ENCODE measurements at regions not wholly inside any gene's neighbourhood (a gene's known extent, or its start where the extent isn't known, plus 50 kb on each side); places are given as distances from the start of the nearest gene placed in this dataset.

DNA sequence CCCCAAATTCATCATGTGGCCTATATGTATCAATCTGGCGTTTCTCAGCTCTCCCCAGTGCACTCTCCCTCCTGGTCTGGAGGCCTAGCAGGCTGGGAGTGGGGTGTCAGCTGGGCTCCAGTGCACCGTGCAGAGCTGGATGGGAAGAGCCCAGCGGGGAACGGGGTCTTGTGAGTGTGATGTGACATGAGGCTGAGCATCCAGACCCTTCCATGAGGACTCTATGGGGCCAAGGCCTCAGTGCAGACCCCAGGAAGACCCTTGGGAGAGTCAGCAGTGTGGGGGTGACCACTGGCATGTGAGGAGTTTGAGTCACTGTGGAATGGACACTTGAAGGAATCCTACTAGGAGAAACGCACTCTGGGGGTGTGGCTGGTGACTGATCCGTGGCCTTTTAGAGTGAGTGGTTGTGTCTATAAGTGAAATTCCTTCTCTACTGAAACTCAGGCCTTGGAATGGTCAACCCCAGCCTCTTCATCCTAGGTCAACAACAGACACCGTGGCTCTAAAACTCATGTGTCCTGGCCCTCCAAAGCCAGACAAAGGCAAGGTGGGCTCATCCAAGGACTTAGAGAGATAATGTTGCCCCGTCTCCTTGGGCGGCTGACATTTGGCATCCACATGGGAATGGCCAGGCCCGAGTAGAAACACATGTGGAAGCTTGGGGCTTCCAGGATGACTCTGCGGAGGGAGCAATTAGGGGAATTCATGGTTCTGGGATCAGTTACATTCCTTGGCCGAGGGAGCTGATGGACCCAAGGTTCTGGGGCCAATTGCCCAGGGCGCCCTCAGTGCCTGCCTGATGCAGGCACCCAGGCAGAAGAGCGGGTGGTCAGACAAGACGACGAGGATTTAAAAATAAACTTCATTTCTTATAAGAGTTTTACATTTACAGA is 156.0 kb upstream of the TWIST2 start:
- no peak for DNase-seq

DNA sequence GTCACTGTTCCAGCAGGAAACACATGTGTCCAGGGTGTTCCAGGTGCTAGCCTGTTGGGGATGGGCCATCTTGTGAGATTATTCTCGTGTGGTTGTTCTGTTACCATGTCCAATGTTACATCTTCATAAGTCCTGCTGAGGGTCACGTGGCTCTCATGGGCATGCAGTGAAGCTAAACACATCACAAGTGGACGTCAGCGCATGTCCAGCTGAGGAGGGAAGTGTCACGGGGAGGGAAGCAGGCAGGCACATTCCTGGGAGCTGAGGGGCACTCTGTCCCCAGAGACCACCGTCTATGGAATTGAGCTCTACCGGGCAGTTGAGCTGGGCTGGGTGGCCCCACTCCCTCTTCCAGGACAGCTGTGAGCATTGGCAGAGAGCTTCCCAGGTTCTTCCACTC is 155.3 kb upstream of the TWIST2 start:
- DNase-seq: no peak

DNA sequence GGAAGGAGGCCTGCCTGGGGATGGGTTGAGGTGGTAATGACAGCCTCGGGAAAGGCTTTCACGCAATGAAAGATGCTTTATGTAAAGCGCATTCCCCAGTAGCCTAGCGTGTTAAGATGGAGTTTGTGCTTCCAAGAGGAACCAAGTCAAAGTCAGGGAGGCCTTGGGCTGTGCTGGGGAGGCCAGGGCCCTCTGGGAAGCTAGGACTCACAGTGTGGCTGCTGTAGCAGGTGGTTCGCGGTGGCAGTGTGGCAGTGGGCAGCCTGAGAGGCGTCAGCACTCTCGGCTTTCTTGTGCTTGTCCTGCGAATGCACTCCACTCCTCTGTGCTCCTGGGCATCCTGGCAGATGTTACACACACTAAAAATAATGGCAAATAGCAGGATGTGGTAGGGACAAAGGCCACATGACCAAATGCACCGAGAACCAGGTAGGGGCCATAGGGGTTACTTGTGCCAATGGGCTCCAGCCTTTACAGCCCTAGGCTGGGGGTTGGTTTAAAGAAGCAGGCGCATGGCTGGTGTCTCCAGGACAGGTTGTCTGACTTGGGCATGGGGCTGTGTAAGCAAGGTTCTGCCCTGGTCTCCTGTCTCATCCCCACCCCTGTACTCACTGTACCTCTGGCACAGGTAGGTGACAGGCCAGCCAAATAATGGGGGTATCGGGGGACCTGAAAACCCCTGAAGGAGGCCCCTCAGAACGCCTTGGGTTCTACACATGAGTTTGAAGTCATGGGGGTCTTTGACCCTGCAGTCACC is 154.4 kb upstream of the TWIST2 start:
- no peak for DNase-seq

DNA sequence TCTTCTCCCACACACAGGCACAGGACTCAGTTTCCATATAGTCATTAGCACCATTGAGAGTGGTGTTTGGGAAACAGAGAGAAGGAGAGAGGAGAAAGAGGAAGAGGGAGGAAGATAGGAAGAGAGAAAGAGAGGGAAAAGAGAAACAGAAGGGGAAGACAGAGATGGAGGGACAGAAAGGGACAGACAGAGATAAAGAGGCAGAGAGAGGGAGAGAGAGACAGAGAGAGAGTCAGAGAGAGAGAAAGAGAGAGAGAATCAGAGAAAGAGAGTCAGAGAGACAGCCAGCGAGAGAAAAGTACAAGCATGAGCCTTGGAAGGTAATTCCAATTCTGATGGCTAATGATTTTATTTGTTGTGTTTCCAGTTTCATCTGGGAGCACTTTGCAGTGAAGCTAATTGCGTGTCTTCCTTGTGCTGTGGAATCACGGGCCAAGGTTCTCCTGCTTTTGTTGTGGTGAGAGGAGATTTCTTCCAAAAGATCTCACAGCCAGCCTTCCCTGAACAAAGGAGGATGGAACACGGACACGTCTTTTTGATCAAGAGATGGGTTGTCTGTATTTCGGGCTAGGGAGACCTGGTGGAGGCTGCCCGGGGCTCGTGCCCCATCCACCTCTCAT is 153.6 kb upstream of the TWIST2 start:
- no peak for DNase-seq

GRCh38 chr2:238694922-238695321 is 153.0 kb upstream of the TWIST2 start:
- no peak for DNase-seq

DNA sequence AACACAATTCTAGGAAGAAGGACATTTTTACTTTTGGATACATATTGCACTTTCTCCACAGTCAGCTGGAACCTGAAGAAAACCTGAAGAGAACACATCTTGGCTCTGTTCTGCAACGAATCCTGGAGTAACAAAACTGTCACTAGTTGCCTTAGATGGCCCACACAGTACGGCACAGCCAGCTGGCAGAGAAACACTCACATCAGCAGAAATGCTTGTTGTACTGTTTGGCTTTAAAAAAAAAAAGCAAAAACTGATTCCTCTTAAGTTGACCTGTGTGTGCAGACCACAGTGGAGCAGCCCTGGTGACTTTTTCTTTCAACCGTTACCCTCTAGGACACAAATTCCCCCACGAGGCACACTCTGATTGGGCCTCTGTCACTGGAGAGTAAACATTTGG is 152.3 kb upstream of the TWIST2 start:
- DNase-seq: no peak

- no peak for DNase-seq
These were observed 151.6 kb upstream of the TWIST2 start for GRCh38 chr2:238696331-238696730.

- DNase-seq: no peak
These were observed 151.1 kb upstream of the TWIST2 start for GRCh38 chr2:238696786-238697185.

GRCh38 chr2:238697193-238698071 is 150.5 kb upstream of the TWIST2 start:
- no peak for DNase-seq

GRCh38 chr2:238698072-238698352 is 149.9 kb upstream of the TWIST2 start:
- DNase-seq: no peak

DNA sequence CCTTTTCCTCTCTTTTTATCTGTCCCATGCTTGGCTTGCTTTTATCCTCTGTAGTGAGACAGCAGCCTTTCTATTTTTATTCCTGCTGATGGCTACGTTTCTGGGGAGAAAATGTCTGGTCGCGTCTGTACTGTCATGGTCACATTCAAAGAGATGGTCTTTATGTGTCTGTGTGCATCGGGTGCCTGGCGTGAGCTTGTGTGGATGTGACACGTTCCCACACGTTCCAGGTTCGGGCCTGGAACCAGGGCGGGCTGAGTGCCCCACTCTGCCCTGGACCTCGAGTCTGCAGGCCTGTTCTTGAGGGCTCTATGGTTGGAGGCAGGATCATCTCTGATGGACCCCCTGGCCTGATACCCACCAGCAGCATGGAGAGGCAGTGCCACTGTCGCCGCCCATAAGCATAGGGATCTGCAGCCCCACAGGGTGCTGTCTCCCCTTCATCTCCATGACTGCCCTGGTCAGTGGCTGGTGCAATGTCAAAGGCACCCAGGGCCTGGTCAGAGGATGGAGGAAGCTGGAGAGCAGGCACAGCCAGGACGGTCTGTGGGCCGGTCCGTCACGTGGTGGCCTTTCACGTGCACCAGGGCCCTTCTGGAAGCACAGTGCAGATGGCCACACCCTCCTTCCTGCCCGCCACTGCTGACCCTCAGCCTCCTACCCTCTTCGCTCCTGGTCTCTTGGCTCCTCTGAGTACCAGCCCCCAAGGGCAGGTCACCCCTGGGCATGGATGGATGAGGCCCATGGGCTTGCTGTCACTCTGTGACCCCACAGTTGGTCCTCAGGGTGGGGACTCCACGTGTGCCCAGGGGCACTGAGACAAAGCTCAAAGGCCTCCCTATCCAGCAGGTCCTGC is 149.2 kb upstream of the TWIST2 start:
- no peak for DNase-seq

DNA sequence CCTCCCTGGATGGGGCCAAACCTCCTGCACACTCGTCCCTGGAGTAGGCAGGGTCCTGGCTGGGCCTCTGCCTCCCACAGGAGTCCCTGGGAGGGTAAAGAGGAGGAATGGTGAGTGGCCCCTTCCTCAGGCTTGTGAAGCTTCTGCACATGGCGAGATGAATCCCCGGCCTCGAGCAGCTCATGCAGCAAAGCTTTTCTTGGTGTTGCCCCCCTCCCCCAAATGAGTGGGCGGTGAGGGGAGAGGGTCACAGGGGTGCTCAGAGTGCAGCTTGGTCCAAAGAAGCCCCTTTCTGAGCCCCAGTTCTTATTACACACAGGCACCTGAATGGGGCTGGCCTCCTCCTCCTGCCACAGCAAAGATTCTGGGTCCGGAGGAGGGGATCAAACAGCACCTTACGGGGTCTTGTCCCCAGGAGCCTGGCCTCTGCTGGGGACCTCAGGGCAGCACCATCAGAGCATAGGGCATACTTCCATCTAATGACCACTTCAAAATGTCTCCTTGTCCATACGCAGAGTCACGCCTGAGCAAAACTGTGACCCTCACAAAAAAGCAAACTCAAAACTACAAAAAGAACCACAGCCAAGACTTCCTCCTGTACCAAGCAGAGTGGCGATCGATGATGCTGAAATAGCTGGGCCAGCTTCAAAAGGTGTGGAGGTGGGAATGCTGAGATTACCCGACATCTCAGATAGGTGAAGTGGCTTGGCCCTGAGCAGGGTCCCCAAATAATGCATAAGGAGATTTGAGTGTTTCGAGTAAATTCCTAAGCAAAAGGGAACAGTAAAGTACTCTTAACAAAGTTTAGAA is 148.4 kb upstream of the TWIST2 start:
- DNase-seq: no peak

GRCh38 chr2:238700117-238700457 is 147.8 kb upstream of the TWIST2 start:
- no peak for DNase-seq

- no peak for DNase-seq
These were observed 147.2 kb upstream of the TWIST2 start for GRCh38 chr2:238700506-238701340.

DNA sequence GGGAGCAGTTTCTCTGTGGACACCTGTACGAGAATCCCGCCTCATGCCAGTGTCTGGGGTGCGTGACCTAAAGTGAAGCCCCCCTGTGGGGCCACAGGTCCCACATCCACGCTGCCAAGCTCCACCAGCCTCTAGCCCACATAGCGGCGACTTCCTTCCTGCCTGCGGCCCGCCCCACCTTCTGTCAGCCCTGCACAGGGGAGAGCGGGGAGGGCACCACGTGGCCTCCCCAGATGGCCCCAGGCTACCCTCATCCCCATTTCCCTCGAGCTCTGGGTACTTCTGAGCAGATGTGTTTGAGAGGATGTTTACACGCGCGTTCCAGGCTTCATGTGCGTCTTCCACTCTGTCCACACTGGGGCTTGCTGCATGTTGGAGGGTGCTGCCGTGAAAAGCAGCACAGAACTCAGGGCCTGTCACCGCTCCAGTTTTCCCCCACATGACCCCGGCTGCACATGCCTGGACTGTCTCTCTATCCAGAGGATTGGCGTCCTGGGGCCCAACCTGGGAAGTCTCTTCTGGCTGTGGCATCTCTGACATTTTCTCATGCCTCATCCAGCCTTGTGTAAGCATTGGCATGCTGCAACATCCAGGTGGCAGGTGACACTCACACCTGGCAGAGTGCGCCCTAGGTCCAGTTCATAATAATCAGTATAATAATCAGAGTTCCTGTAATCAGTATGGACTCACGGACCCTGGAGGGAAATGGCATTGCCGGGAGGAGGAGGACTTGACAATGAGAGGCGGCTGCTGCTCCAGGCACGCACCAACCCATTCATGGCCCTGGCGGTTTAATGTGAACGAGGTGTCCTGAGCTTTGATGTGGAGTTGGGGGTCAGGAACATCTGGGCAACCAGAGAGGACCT is 146.3 kb upstream of the TWIST2 start:
- DNase-seq: no peak

DNA sequence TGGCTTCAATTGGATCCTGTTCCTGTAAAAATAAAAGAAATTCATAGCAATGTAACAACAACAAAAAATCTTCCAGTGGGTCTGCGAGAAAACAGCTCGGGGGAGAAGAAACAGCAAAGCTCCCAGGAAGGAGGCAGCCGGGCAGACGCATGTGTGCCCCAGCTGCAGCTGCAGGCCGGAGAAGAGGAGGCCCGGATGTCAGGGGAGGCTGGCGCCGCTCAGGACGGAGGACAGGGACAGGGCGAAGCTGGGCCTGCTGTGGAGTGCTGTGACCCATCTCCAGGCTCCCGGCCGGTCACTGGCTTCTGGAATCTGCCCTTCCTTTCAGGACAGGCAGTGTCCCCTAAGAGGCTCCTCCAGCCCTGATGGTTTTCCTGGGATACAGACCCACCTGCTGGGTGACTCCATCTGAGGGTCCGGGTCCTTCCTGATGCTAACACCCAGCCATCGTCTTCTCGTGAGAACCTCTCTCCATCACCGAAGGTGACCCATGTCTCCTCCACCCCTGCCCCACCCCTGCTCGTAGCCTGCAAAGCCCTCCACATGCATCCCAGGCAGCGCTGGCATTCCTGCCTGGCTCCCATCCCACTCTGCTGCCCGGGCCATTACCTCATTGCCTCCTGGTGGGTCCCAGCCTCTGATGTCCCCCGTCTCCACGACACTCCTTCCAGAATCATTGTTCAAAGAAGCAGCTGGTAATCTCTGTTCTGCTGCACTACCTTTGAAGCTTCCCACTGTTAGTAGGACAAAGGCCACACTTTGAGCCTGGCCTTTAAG is 145.4 kb upstream of the TWIST2 start:
- no peak for DNase-seq

DNA sequence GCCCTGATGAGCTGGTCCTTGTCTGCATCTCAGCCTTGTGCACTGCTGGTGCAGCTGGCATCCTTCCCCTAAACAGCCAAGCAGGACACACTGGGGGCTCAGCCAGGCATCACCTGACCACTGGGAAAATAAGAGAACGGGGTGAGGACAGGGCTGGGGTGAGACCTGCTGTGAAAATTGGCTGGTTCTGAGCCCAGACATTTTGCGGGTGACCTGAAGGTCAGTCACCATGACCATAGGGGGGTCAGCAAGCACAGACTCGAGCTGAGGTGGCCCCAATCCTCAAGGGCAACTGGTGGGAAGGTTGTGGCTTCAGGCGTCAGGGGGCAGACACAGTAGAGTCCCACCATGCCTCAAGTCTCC is 144.9 kb upstream of the TWIST2 start:
- no peak for DNase-seq

- no peak for DNase-seq
These were observed 144.4 kb upstream of the TWIST2 start for GRCh38 chr2:238703436-238703835.
